ENCODE measurements at regions not wholly inside any gene's neighbourhood (a gene's known extent, or its start where the extent isn't known, plus 50 kb on each side); places are given as distances from the start of the nearest gene placed in this dataset.

GRCh38 chr11:15526859-15527450 is 412.2 kb downstream of the INSC start:
- Histone ChIP-seq H3K79me2 (ENCODE audit: insufficient read depth, low read length) (no peaks in the 10 kb centered on the region), H3K4me1 (ENCODE audit: control insufficient read depth in 1 of 2, insufficient read depth in 2 of 2, low read length in 2 of 2) (no peaks in the 10 kb centered on the region), H4K20me1 (ENCODE audit: insufficient read depth) (no peaks in the 10 kb centered on the region), H3K4me2 (ENCODE audit: low read length) (no peak overlapping the region), H3K36me3 (ENCODE audit: control insufficient read depth in 1 of 2, insufficient read depth in 2 of 2, low read length in 2 of 2) (no peaks in the 10 kb centered on the region), H3K9ac (ENCODE audit: low read length) (no peak overlapping the region), H3K4me3 (replicated peaks in 1 of 2; ENCODE audit: low read depth in 1 of 2, low read length in 2 of 2) (no peak overlapping the region), H3K9me3 (ENCODE audit: control insufficient read depth in 1 of 2, insufficient read depth in 1 of 2, low read depth in 1 of 2, low read length in 2 of 2) (no peaks in the 10 kb centered on the region), H3K27me3 (ENCODE audit: insufficient read depth, low read length) (no peaks in the 10 kb centered on the region), H3K9me2 (ENCODE audit: insufficient read depth) (no peaks in the 10 kb centered on the region), H3K27ac (ENCODE audit: low read depth, low read length) (no peak overlapping the region), H2AFZ (ENCODE audit: low read depth, low read length, poor library complexity, severe bottlenecking) (no peak overlapping the region)
- no peak for ATAC-seq
- RAD21 ChIA-PET (ENCODE audit: low non-redundant PET in 1 of 2, low total read pairs in 2 of 2, uncharacterized antibody in 2 of 2, unreplicated experiment in 2 of 2): no interaction called here
- CTCF ChIA-PET: no interaction called here
- intact Hi-C loops (cut with micrococcal nuclease): no loop called here
- TF ChIP-seq YY1 (IDR thresholded peaks at IDR 0.05; ENCODE audit: extremely low read depth, insufficient replicate concordance, low read depth, low read length): no peak
- POLR2A ChIA-PET: no interaction called here
- BruUV-seq (replicated peaks): no TSS peak
- no peak for DNase-seq (ENCODE audit: low read depth, low spot score)

GRCh38 chr11:15532432-15532831 is 417.7 kb downstream of the INSC start:
- H3K4me2 ChIP-seq (ENCODE audit: low read length): no peak overlapping the region
- H3K79me2 ChIP-seq (ENCODE audit: insufficient read depth, low read length): no peaks in the 10 kb centered on the region
- H3K27me3 ChIP-seq (ENCODE audit: insufficient read depth, low read length): no peaks in the 10 kb centered on the region
- no peak overlapping the region for H3K9ac ChIP-seq (ENCODE audit: low read length)
- BruUV-seq (replicated peaks): no TSS peak
- no peaks in the 10 kb centered on the region for H4K20me1 ChIP-seq (ENCODE audit: insufficient read depth)
- H2AFZ ChIP-seq (ENCODE audit: low read depth, low read length, poor library complexity, severe bottlenecking): no peak overlapping the region
- ChIA-PET CTCF (no interaction called here), RAD21 (ENCODE audit: low non-redundant PET in 1 of 2, low total read pairs in 2 of 2, uncharacterized antibody in 2 of 2, unreplicated experiment in 2 of 2) (no interaction called here), POLR2A (no interaction called here)
- H3K36me3 ChIP-seq (ENCODE audit: control insufficient read depth in 1 of 2, insufficient read depth in 2 of 2, low read length in 2 of 2): no peaks in the 10 kb centered on the region
- intact Hi-C loops (cut with micrococcal nuclease): no loop called here
- no peaks in the 10 kb centered on the region for H3K9me2 ChIP-seq (ENCODE audit: insufficient read depth)
- no peak overlapping the region for H3K27ac ChIP-seq (ENCODE audit: low read depth, low read length)
- H3K9me3 ChIP-seq (ENCODE audit: control insufficient read depth in 1 of 2, insufficient read depth in 1 of 2, low read depth in 1 of 2, low read length in 2 of 2): no peaks in the 10 kb centered on the region
- no peaks in the 10 kb centered on the region for H3K4me1 ChIP-seq (ENCODE audit: control insufficient read depth in 1 of 2, insufficient read depth in 2 of 2, low read length in 2 of 2)
- H3K4me3 ChIP-seq (replicated peaks in 1 of 2; ENCODE audit: low read depth in 1 of 2, low read length in 2 of 2): no peak overlapping the region
- ATAC-seq (no peak), DNase-seq (ENCODE audit: low read depth, low spot score) (no peak)
- TF ChIP-seq SP1 (IDR thresholded peaks at IDR 0.05; ENCODE audit: low read depth) (no peak), EZH2 (IDR thresholded peaks at IDR 0.05) (no peak), CTCF (IDR thresholded peaks at IDR 0.05 in 2 of 3, conservative IDR thresholded peaks at IDR 0.05 in 1 of 3; ENCODE audit: borderline replicate concordance in 1 of 3, insufficient read depth in 1 of 3, low read depth in 2 of 3, low read length in 2 of 3) (no peak), CEBPB (IDR thresholded peaks at IDR 0.05; ENCODE audit: low read depth) (no peak), ELF1 (IDR thresholded peaks at IDR 0.05; ENCODE audit: borderline replicate concordance, low read depth) (no peak), JUND (IDR thresholded peaks at IDR 0.05) (no peak), SIN3A (IDR thresholded peaks at IDR 0.05; ENCODE audit: low read depth) (no peak), CBX3 (IDR thresholded peaks at IDR 0.05; ENCODE audit: low read depth) (no peak), YY1 (IDR thresholded peaks at IDR 0.05; ENCODE audit: extremely low read depth, insufficient replicate concordance, low read depth, low read length) (no peak), FOSL1 (IDR thresholded peaks at IDR 0.05; ENCODE audit: low read depth) (no peak), EZH2phosphoT487 (IDR thresholded peaks at IDR 0.05; ENCODE audit: borderline replicate concordance) (no peak), POLR2AphosphoS5 (IDR thresholded peaks at IDR 0.05; ENCODE audit: low read depth, low read length) (no peak)
- TF ChIP-seq, protein P1, sequence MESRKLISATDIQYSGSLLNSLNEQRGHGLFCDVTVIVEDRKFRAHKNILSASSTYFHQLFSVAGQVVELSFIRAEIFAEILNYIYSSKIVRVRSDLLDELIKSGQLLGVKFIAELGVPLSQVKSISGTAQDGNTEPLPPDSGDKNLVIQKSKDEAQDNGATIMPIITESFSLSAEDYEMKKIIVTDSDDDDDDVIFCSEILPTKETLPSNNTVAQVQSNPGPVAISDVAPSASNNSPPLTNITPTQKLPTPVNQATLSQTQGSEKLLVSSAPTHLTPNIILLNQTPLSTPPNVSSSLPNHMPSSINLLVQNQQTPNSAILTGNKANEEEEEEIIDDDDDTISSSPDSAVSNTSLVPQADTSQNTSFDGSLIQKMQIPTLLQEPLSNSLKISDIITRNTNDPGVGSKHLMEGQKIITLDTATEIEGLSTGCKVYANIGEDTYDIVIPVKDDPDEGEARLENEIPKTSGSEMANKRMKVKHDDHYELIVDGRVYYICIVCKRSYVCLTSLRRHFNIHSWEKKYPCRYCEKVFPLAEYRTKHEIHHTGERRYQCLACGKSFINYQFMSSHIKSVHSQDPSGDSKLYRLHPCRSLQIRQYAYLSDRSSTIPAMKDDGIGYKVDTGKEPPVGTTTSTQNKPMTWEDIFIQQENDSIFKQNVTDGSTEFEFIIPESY (IDR thresholded peaks at IDR 0.05; ENCODE audit: extremely low read depth, insufficient replicate concordance, low read length): no peak

Data from HCT116 (cell line).